Duodenal mucosa (tissue), 2 donors: ENCODE measurements at regions not wholly inside any gene's neighbourhood (a gene's known extent, or its start where the extent isn't known, plus 50 kb on each side); places are given as distances from the start of the nearest gene placed in this dataset.

Experiments
- H3K27ac ChIP-seq: one replicate; pipeline ENCODE4 v1.7.0; 2013; ENCODE audit warnings: low read depth, low read length
- H3K27me3 ChIP-seq, 2 donors: one replicate each; pipeline ENCODE4 v1.7.0; 2013; ENCODE audit warnings: low read length in 2 of 2, control low read depth in 1 of 2; ENCODE audit not compliant: insufficient read depth in 2 of 2, control insufficient read depth in 1 of 2
- H3K36me3 ChIP-seq, 2 donors: one replicate each; pipeline ENCODE4 v1.7.0; 2013; ENCODE audit warnings: low read length in 2 of 2, control low read depth in 1 of 2; ENCODE audit not compliant: insufficient read depth in 2 of 2, control insufficient read depth in 1 of 2
- H3K4me1 ChIP-seq, 2 donors: one replicate each; pipeline ENCODE4 v1.7.0; 2013; ENCODE audit warnings: low read length in 2 of 2, control low read depth in 1 of 2; ENCODE audit not compliant: insufficient read depth in 2 of 2, control insufficient read depth in 1 of 2
- H3K4me3 ChIP-seq, 2 donors: one replicate each; pipeline ENCODE4 v1.7.0; 2013; ENCODE audit warnings: low read length in 2 of 2, low read depth in 1 of 2
- H3K9ac ChIP-seq, 2 donors: one replicate each; pipeline ENCODE4 v1.7.0; 2013; ENCODE audit warnings: low read length in 2 of 2, low read depth in 1 of 2
- H3K9me3 ChIP-seq, 2 donors: one replicate each; pipeline ENCODE4 v1.7.0; 2013; ENCODE audit warnings: low read length in 2 of 2, control low read depth in 1 of 2; ENCODE audit not compliant: control insufficient read depth in 1 of 2

GRCh38 chr2:237213315-237214022, 127.8 kb downstream of the COPS8 start:
- H3K36me3 ChIP-seq: no peaks in the 10 kb centered on the region
- H3K4me1 ChIP-seq: no peaks in the 10 kb centered on the region
- H3K9me3 ChIP-seq: no peaks in the 10 kb centered on the region
- H3K27ac ChIP-seq: no peak overlapping the region
- no peak overlapping the region for H3K4me3 ChIP-seq
- H3K9ac ChIP-seq: no peak overlapping the region
- no peaks in the 10 kb centered on the region for H3K27me3 ChIP-seq

- Histone ChIP-seq H3K4me1 (no peaks in the 10 kb centered on the region), H3K27ac (no peak overlapping the region), H3K27me3 (no peaks in the 10 kb centered on the region), H3K36me3 (no peaks in the 10 kb centered on the region), H3K4me3 (no peak overlapping the region), H3K9me3 (no peaks in the 10 kb centered on the region), H3K9ac (no peak overlapping the region)
Observed at GRCh38 chr2:237214030-237214675, 128.5 kb downstream of the COPS8 start.

- H3K36me3 ChIP-seq: no peaks in the 10 kb centered on the region
- H3K4me1 ChIP-seq: no peaks in the 10 kb centered on the region
- H3K9me3 ChIP-seq: no peaks in the 10 kb centered on the region
- H3K4me3 ChIP-seq: no peak overlapping the region
- H3K27ac ChIP-seq: no peak overlapping the region
- no peaks in the 10 kb centered on the region for H3K27me3 ChIP-seq
- H3K9ac ChIP-seq: no peak overlapping the region
Observed at GRCh38 chr2:237214963-237215362, 129.3 kb downstream of the COPS8 start.

GRCh38 chr2:237217995-237218616, 132.4 kb downstream of the COPS8 start:
- Histone ChIP-seq H3K4me1 (peaks cover 0 to under 1% of the 10 kb centered on the region in 2 donors), H3K27me3 (no peaks in the 10 kb centered on the region), H3K27ac (no peak overlapping the region), H3K9ac (no peak overlapping the region), H3K4me3 (no peak overlapping the region), H3K36me3 (no peaks in the 10 kb centered on the region), H3K9me3 (no peaks in the 10 kb centered on the region)

GRCh38 chr2:237218756-237219155, 133.1 kb downstream of the COPS8 start:
- Histone ChIP-seq H3K27ac (no peak overlapping the region), H3K4me1 (peaks cover 0 to 4% of the 10 kb centered on the region in 2 donors)

GRCh38 chr2:237219826-237220225, 134.1 kb downstream of the COPS8 start:
- Histone ChIP-seq H3K4me3 (no peak overlapping the region), H3K27ac (no peak overlapping the region), H3K27me3 (no peaks in the 10 kb centered on the region), H3K9ac (no peak overlapping the region), H3K36me3 (no peaks in the 10 kb centered on the region), H3K9me3 (no peaks in the 10 kb centered on the region), H3K4me1 (peaks cover 0 to 4% of the 10 kb centered on the region in 2 donors)

More at GRCh38 chr2:237218756-237219155, 133.1 kb downstream of the COPS8 start:
- Histone ChIP-seq H3K36me3 (no peaks in the 10 kb centered on the region), H3K4me3 (no peak overlapping the region), H3K9me3 (no peaks in the 10 kb centered on the region), H3K9ac (no peak overlapping the region), H3K27me3 (no peaks in the 10 kb centered on the region)

- H3K9me3 ChIP-seq: no peaks in the 10 kb centered on the region
- no peaks in the 10 kb centered on the region for H3K36me3 ChIP-seq
Observed at GRCh38 chr2:237221443-237221842, 135.8 kb downstream of the COPS8 start.

GRCh38 chr2:237222178-237222577, 136.5 kb downstream of the COPS8 start:
- Histone ChIP-seq H3K9ac (no peak overlapping the region), H3K36me3 (no peaks in the 10 kb centered on the region), H3K9me3 (no peaks in the 10 kb centered on the region), H3K27me3 (no peaks in the 10 kb centered on the region), H3K4me1 (peaks cover 0 to 4% of the 10 kb centered on the region in 2 donors), H3K27ac (no peak overlapping the region), H3K4me3 (no peak overlapping the region)

More at GRCh38 chr2:237221443-237221842, 135.8 kb downstream of the COPS8 start:
- Histone ChIP-seq H3K27ac (no peak overlapping the region), H3K4me3 (no peak overlapping the region), H3K4me1 (peaks cover 0 to 4% of the 10 kb centered on the region in 2 donors), H3K9ac (no peak overlapping the region), H3K27me3 (no peaks in the 10 kb centered on the region)

GRCh38 chr2:237222601-237223041, 136.9 kb downstream of the COPS8 start:
- Histone ChIP-seq H3K4me3 (no peak overlapping the region), H3K36me3 (no peaks in the 10 kb centered on the region), H3K27ac (no peak overlapping the region), H3K4me1 (peaks cover 0 to 4% of the 10 kb centered on the region in 2 donors), H3K27me3 (no peaks in the 10 kb centered on the region), H3K9ac (no peak overlapping the region), H3K9me3 (no peaks in the 10 kb centered on the region)

- Histone ChIP-seq H3K4me1 (peaks cover 0 to 4% of the 10 kb centered on the region in 2 donors), H3K27me3 (no peaks in the 10 kb centered on the region), H3K36me3 (no peaks in the 10 kb centered on the region), H3K9me3 (no peaks in the 10 kb centered on the region), H3K4me3 (no peak overlapping the region), H3K27ac (no peak overlapping the region), H3K9ac (no peak overlapping the region)
Observed at GRCh38 chr2:237223201-237223861, 137.6 kb downstream of the COPS8 start.
